PC-3 (cell line): ENCODE measurements at regions not wholly inside any gene's neighbourhood (a gene's known extent, or its start where the extent isn't known, plus 50 kb on each side); places are given as distances from the start of the nearest gene placed in this dataset.

Experiments
- ATAC-seq: fragments of 200-7000 bp; cut with Tn5 transposase; 2 replicates; pipeline ENCODE4 v1.9.1; 2020; ENCODE audit warnings: mild to moderate bottlenecking, moderate library complexity
- BruUV-seq: library from RNA; stranded (reverse); fragments of 400-500 nt; replicated peaks from 2 replicates; lab custom pipeline; 2021; lab: Mats Ljungman, UMichigan
- CTCF ChIA-PET: fragments of 300-600 bp; sonication (Branson Sonifier 250); formaldehyde crosslinking; loops from one replicate; lab custom pipeline; 2022; ENCODE audit warnings: antibody characterized with exemption; lab: Charles Lee
- POLR2A ChIA-PET: fragments of 300-600 bp; sonication (Branson Sonifier 250); formaldehyde crosslinking; loops from one replicate; lab custom pipeline; 2022; ENCODE audit warnings: antibody characterized with exemption; ENCODE audit not compliant: unreplicated experiment; lab: Charles Lee
- DNase-seq: peaks from one replicate; pipeline ENCODE4 v3.0.0-alpha.2; 2015
- H2AFZ ChIP-seq: fragments of 300-600 bp; sonication (generic); 2 replicates; pipeline ENCODE4 v1.6.0; 2016; ENCODE audit warnings: antibody characterized with exemption, low read length
- H3F3A ChIP-seq: fragments of 300-600 bp; sonication (generic); one replicate; pipeline ENCODE4 v1.6.0; 2017; ENCODE audit warnings: antibody characterized with exemption, low read length, control low read depth, mild to moderate bottlenecking; ENCODE audit not compliant: unreplicated experiment
- H3K27ac ChIP-seq: fragments of 300-600 bp; sonication (generic); 2 replicates; pipeline ENCODE4 v1.5.1; 2016; ENCODE audit warnings: mild to moderate bottlenecking, low read length
- H3K27me3 ChIP-seq: fragments of 300-600 bp; sonication (generic); 2 replicates; pipeline ENCODE4 v1.6.1; 2016; ENCODE audit warnings: low read length, mixed read lengths
- H3K36me3 ChIP-seq: fragments of 300-600 bp; sonication (generic); 2 replicates; pipeline ENCODE4 v1.6.1; 2016; ENCODE audit warnings: low read depth, mixed run types, low read length, mixed read lengths
- H3K4me1 ChIP-seq: fragments of 300-600 bp; sonication (generic); 2 replicates; pipeline ENCODE4 v1.5.1; 2016; ENCODE audit warnings: low read length; ENCODE audit not compliant: insufficient read depth
- H3K4me2 ChIP-seq: fragments of 300-600 bp; sonication (generic); 2 replicates; pipeline ENCODE4 v1.6.0; 2016; ENCODE audit warnings: low read length
- H3K4me3 ChIP-seq: fragments of 300-600 bp; sonication (generic); 2 replicates; pipeline ENCODE4 v1.5.1; 2016; ENCODE audit warnings: mild to moderate bottlenecking, low read length, mixed read lengths
- H3K79me2 ChIP-seq: fragments of 300-600 bp; sonication (generic); 2 replicates; pipeline ENCODE4 v1.6.1; 2017; ENCODE audit warnings: low read length, mixed read lengths
- H3K9ac ChIP-seq: fragments of 300-600 bp; sonication (generic); 2 replicates; pipeline ENCODE4 v1.6.0; 2016; ENCODE audit warnings: mild to moderate bottlenecking, low read length
- H3K9me2 ChIP-seq: fragments of 300-600 bp; sonication (generic); replicated peaks from 2 replicates; pipeline ENCODE4 v1.6.1; 2016; ENCODE audit warnings: mixed run types, low read length, mixed read lengths
- H3K9me3 ChIP-seq: fragments of 300-600 bp; sonication (generic); 2 replicates; pipeline ENCODE4 v1.6.1; 2016; ENCODE audit warnings: low read length, mixed read lengths
- H4K20me1 ChIP-seq: fragments of 300-600 bp; sonication (generic); 2 replicates; pipeline ENCODE4 v1.6.1; 2016; ENCODE audit warnings: low read length, mixed read lengths
- CTCF ChIP-seq: fragments of 300-600 bp; sonication (generic); conservative IDR thresholded peaks from 2 replicates; pipeline ENCODE4 v1.5.1; 2017; ENCODE audit warnings: antibody characterized with exemption, low read depth, mild to moderate bottlenecking, low read length
- EZH2 ChIP-seq: fragments of 300-600 bp; sonication (generic); IDR thresholded peaks from one replicate; pipeline ENCODE4 v1.6.1; 2017; ENCODE audit warnings: antibody characterized with exemption, mild to moderate bottlenecking, low read length; ENCODE audit not compliant: unreplicated experiment
- EZH2phosphoT487 ChIP-seq: fragments of 300-600 bp; sonication (generic); IDR thresholded peaks from 2 replicates; pipeline ENCODE4 v1.6.1; 2018; ENCODE audit warnings: mild to moderate bottlenecking, antibody characterized with exemption, low read length, borderline replicate concordance
- intact Hi-C: fragments of 100-400 bp; cut with micrococcal nuclease; formaldehyde crosslinking; loops from 2 replicates; pipeline ENCODE4 v1.9.0; 2023

- no peak for TF ChIP-seq EZH2phosphoT487
- TF ChIP-seq CTCF, result no peak
- no peak for TF ChIP-seq EZH2
- Histone ChIP-seq H3K4me3 (no peak overlapping the region), H3K79me2 (no peaks in the 10 kb centered on the region), H2AFZ (no peak overlapping the region), H4K20me1 (no peaks in the 10 kb centered on the region), H3K27ac (no peak overlapping the region), H3K9me2 (no peaks in the 10 kb centered on the region), H3K9me3 (no peaks in the 10 kb centered on the region), H3K4me1 (peaks cover 19% of the 10 kb centered on the region), H3K9ac (no peak overlapping the region), H3K4me2 (no peak overlapping the region), H3K27me3 (no peaks in the 10 kb centered on the region), H3K36me3 (no peaks in the 10 kb centered on the region), H3F3A (no peaks in the 10 kb centered on the region)
- POLR2A ChIA-PET, result interaction anchor here (0.6 kb wide), 1 partner anchor 86 kb away, joined by 3 read pairs; no protein-coding TSS in a partner anchor
- DNase-seq (no peak), ATAC-seq (no peak)
- intact Hi-C loops, result no loop called here
- no TSS peak for BruUV-seq
- CTCF ChIA-PET, result no interaction called here
Observed at GRCh38 chr12:66032739-66033138, 97.8 kb downstream of the LLPH start.

- TF ChIP-seq EZH2phosphoT487 (no peak), CTCF (no peak), EZH2 (no peak)
- DNase-seq (no peak), ATAC-seq (no peak)
- CTCF ChIA-PET, result no interaction called here
- H3K36me3 ChIP-seq, result no peaks in the 10 kb centered on the region
- H2AFZ ChIP-seq, result no peak overlapping the region
- no peak overlapping the region for H3K4me3 ChIP-seq
- intact Hi-C loops, result no loop called here
- H3K27me3 ChIP-seq, result no peaks in the 10 kb centered on the region
- H3F3A ChIP-seq, result no peaks in the 10 kb centered on the region
- POLR2A ChIA-PET, result no interaction called here
- no peak overlapping the region for H3K9ac ChIP-seq
- H3K4me1 ChIP-seq, result no peaks in the 10 kb centered on the region
- no peaks in the 10 kb centered on the region for H3K9me2 ChIP-seq
- no peaks in the 10 kb centered on the region for H3K79me2 ChIP-seq
- no peak overlapping the region for H3K27ac ChIP-seq
- H3K4me2 ChIP-seq, result no peak overlapping the region
- H3K9me3 ChIP-seq, result no peaks in the 10 kb centered on the region
- no peaks in the 10 kb centered on the region for H4K20me1 ChIP-seq
- BruUV-seq, result no TSS peak
Observed at GRCh38 chr12:66030217-66030781, 100.3 kb downstream of the LLPH start.

- Histone ChIP-seq H3K79me2 (no peaks in the 10 kb centered on the region), H3K36me3 (no peaks in the 10 kb centered on the region), H4K20me1 (no peaks in the 10 kb centered on the region), H3K4me3 (no peak overlapping the region), H3K27ac (no peak overlapping the region), H3K9me2 (no peaks in the 10 kb centered on the region), H3K9me3 (no peaks in the 10 kb centered on the region), H3K9ac (no peak overlapping the region), H2AFZ (no peak overlapping the region), H3K4me1 (no peaks in the 10 kb centered on the region), H3K4me2 (no peak overlapping the region), H3K27me3 (no peaks in the 10 kb centered on the region), H3F3A (no peaks in the 10 kb centered on the region)
- BruUV-seq, result no TSS peak
- intact Hi-C loops, result no loop called here
- DNase-seq, result no peak
- POLR2A ChIA-PET, result no interaction called here
- CTCF ChIA-PET, result no interaction called here
- ATAC-seq, result no peak
- no peak for TF ChIP-seq CTCF
- no peak for TF ChIP-seq EZH2
- no peak for TF ChIP-seq EZH2phosphoT487
Observed at GRCh38 chr12:66028390-66028789, 102.2 kb downstream of the LLPH start.
